GM12878 (cell line): ENCODE measurements at regions not wholly inside any gene's neighbourhood (a gene's known extent, or its start where the extent isn't known, plus 50 kb on each side); places are given as distances from the start of the nearest gene placed in this dataset.
"Not testable (repeated sequence)": the region's sequence is repeated elsewhere in the genome, so short reads cannot be mapped to it uniquely, and the experiment has no call there.

Source experiments
- ATAC-seq: fragments of 200-7000 bp; cut with Tn5 transposase; 3 replicates; pipeline ENCODE4 v1.9.1; 2020; ENCODE audit warnings: mild to moderate bottlenecking, moderate library complexity
- BruUV-seq: library from RNA; stranded (reverse); fragments of 400-500 nt; replicated peaks from 2 replicates; lab custom pipeline; 2021; lab: Mats Ljungman, UMichigan
- CTCF ChIA-PET: fragments of 300-600 bp; sonication (Branson Sonifier 250); formaldehyde crosslinking; extraction: SDS; loops from one replicate; lab custom pipeline; 2021; ENCODE audit warnings: inconsistent platforms; lab: Yijun Ruan, JAX
- POLR2A ChIA-PET: fragments of 350-600 bp; formaldehyde crosslinking; extraction: SDS; loops from one replicate; lab custom pipeline; 2021; ENCODE audit warnings: inconsistent platforms; lab: Charles Lee
- RAD21 ChIA-PET: fragments of 300-600 bp; sonication (Branson Sonifier 250); formaldehyde crosslinking; loops from one replicate; lab custom pipeline; 2023; ENCODE audit warnings: antibody characterized with exemption; ENCODE audit not compliant: unreplicated experiment; lab: Charles Lee
- SMC1A ChIA-PET: fragments of 300-600 bp; sonication (Branson Sonifier 250); formaldehyde crosslinking; loops from one replicate; lab custom pipeline; 2023; ENCODE audit not compliant: unreplicated experiment, uncharacterized antibody; lab: Charles Lee
- DNase-seq: peaks from one replicate; pipeline ENCODE4 v3.0.0-alpha.2; 2011; ENCODE audit warnings: low read depth, low spot score
- FAIRE-seq: peaks from 3 replicates; lab custom pipeline; 2011; peaks lifted over from hg19 to GRCh38; lab: Jason Lieb, UNC
- H2AFZ ChIP-seq: 2 replicates; pipeline ENCODE4 v1.6.0; 2011; ENCODE audit warnings: low read depth, low read length, control low read depth; ENCODE audit not compliant: control insufficient read depth
- H3K27ac ChIP-seq: 2 replicates; pipeline ENCODE4 v1.5.1; 2011; ENCODE audit warnings: control low read depth; ENCODE audit not compliant: control insufficient read depth, insufficient read depth
- H3K27me3 ChIP-seq, 2 experiments: replicated peaks in 1 of 2; 2 replicates each; pipeline versions ENCODE4 v1.6.0 to v1.6.1; 2011; ENCODE audit warnings: low read length in 1 of 2; ENCODE audit not compliant: control insufficient read depth in 2 of 2, insufficient read depth in 2 of 2
- H3K36me3 ChIP-seq, 2 experiments: 2 replicates each; pipeline ENCODE4 v1.5.1; 2011; ENCODE audit warnings: low read length in 1 of 2; ENCODE audit not compliant: control insufficient read depth in 2 of 2, insufficient read depth in 2 of 2
- H3K4me1 ChIP-seq: 2 replicates; pipeline ENCODE4 v1.6.1; 2011; ENCODE audit warnings: mild to moderate bottlenecking, low read length, moderate library complexity, mixed read lengths; ENCODE audit not compliant: control insufficient read depth, insufficient read depth
- H3K4me2 ChIP-seq: 2 replicates; pipeline ENCODE4 v1.6.0; 2011; ENCODE audit warnings: control low read depth; ENCODE audit not compliant: control insufficient read depth, insufficient read depth
- H3K4me3 ChIP-seq: fragments of 200-600 bp; sonication (generic); 2 replicates; pipeline ENCODE4 v1.5.1; 2016
- H3K79me2 ChIP-seq: 2 replicates; pipeline ENCODE4 v1.6.0; 2011; ENCODE audit warnings: low read length; ENCODE audit not compliant: control insufficient read depth, insufficient read depth
- H3K9ac ChIP-seq: 2 replicates; pipeline ENCODE4 v1.8.0; 2011; ENCODE audit warnings: low read length, control low read depth, mixed read lengths; ENCODE audit not compliant: control insufficient read depth, insufficient read depth
- H3K9me3 ChIP-seq: replicated peaks from 3 replicates; pipeline ENCODE4 v1.5.1; 2011; ENCODE audit warnings: mild to moderate bottlenecking, low read length; ENCODE audit not compliant: control insufficient read depth, insufficient read depth
- H4K20me1 ChIP-seq: 2 replicates; pipeline ENCODE4 v1.6.0; 2011; ENCODE audit not compliant: control insufficient read depth, insufficient read depth
- CHD4 ChIP-seq: fragments of 200-600 bp; sonication (generic); IDR thresholded peaks from 2 replicates; pipeline ENCODE4 v1.6.1; 2016; ENCODE audit warnings: mild to moderate bottlenecking
- DPF2 ChIP-seq: fragments of 450-650 bp; IDR thresholded peaks from 2 replicates; pipeline ENCODE4 v1.6.1; 2017; ENCODE audit warnings: mild to moderate bottlenecking
- MEF2B ChIP-seq: fragments of 450-650 bp; IDR thresholded peaks from 2 replicates; pipeline ENCODE4 v1.6.1; 2018; ENCODE audit warnings: mild to moderate bottlenecking, moderate library complexity; ENCODE audit not compliant: partially characterized antibody, poor library complexity, severe bottlenecking
- PAX8 ChIP-seq: fragments of 450-650 bp; IDR thresholded peaks from 2 replicates; pipeline ENCODE4 v1.6.1; 2017; ENCODE audit warnings: mild to moderate bottlenecking, moderate library complexity
- PKNOX1 ChIP-seq: fragments of 450-650 bp; IDR thresholded peaks from 2 replicates; pipeline ENCODE4 v1.6.1; 2016; ENCODE audit warnings: mild to moderate bottlenecking
- YY1 ChIP-seq: IDR thresholded peaks from 2 replicates; pipeline ENCODE4 v1.6.1; 2011; ENCODE audit warnings: low read depth, mild to moderate bottlenecking, low read length
- WGBS: methylation state at CpG from one replicate; pipeline ENCODE4 v1.1.6; 2016; ENCODE audit warnings: low lambda C conversion rate; ENCODE audit not compliant: insufficient replicate concordance, insufficient coverage; ENCODE audit errors: missing lambda C conversion rate; 5-methylcytosine and 5-hydroxymethylcytosine counted together
- in situ Hi-C: fragments of 300-500 bp; cut with MboI; formaldehyde crosslinking; loops from 9 replicates; pipeline ENCODE4 v1.14.3; 2018; ENCODE audit warnings: mixed read lengths
- intact Hi-C: fragments of 100-400 bp; cut with micrococcal nuclease; formaldehyde crosslinking; loops from one replicate; pipeline ENCODE4 v1.14.2; 2022; ENCODE audit not compliant: unreplicated experiment

GRCh38 chr1:34371179-34371578, 194.5 kb downstream of the C1orf94 start:
- H3K79me2 ChIP-seq, H3K36me3 ChIP-seq, H3K4me2 ChIP-seq, FAIRE-seq, BruUV-seq, H3K27ac ChIP-seq, H3K9ac ChIP-seq, intact Hi-C loops, POLR2A ChIA-PET, H3K4me1 ChIP-seq, DNase-seq, in situ Hi-C loops, H3K27me3 ChIP-seq, H4K20me1 ChIP-seq, H3K9me3 ChIP-seq, H2AFZ ChIP-seq, H3K4me3 ChIP-seq: not testable (repeated sequence)
- ChIA-PET SMC1A (interaction anchor here (1.2 to 2.2 kb wide), 4 partner anchors 9 to 159 kb away, joined by 4 to 6 read pairs (median 4); no protein-coding TSS in a partner anchor), RAD21 (interaction anchor here (1.2 to 1.4 kb wide), 2 partner anchors 47 to 159 kb away, joined by 3 to 4 read pairs; no protein-coding TSS in a partner anchor), CTCF (interaction anchor here (0.6 to 1.3 kb wide), 3 partner anchors 34 to 89 kb away, joined by 3 to 4 read pairs (median 3); no protein-coding TSS in a partner anchor)
- ATAC-seq: peak; percentile 46; the same call in 2 of the 3 replicates
- peak; percentile 47 for TF ChIP-seq MEF2B
- 11% methylated on average over 5 of the region's 5 CpGs for WGBS

- SMC1A ChIA-PET: interaction anchor here (0.9 to 1.9 kb wide), 5 partner anchors 8 to 39 kb away, joined by 3 to 4 read pairs (median 4); no protein-coding TSS in a partner anchor
- no peaks in the 10 kb centered on the region for H3K79me2 ChIP-seq
- no peaks in the 10 kb centered on the region for H3K9me3 ChIP-seq
- H2AFZ ChIP-seq: no peak overlapping the region
- H3K4me3 ChIP-seq: no peak overlapping the region
- CTCF ChIA-PET: interaction anchor here (0.6 kb wide), 1 partner anchor 371 kb away, joined by 4 read pairs; no protein-coding TSS in a partner anchor
- RAD21 ChIA-PET: interaction anchor here (0.9 kb wide), 1 partner anchor 14 kb away, joined by 3 read pairs; no protein-coding TSS in a partner anchor
- no peak overlapping the region for H3K27ac ChIP-seq
- no peaks in the 10 kb centered on the region for H3K36me3 ChIP-seq
- TF ChIP-seq CHD4 (no peak), YY1 (no peak), DPF2 (no peak), PKNOX1 (no peak), PAX8 (no peak)
- ATAC-seq: no peak
- in situ Hi-C loops: no loop called here
- H3K27me3 ChIP-seq: no peaks in the 10 kb centered on the region; a peak in 2 of 4 replicates
- no peaks in the 10 kb centered on the region for H4K20me1 ChIP-seq
- BruUV-seq: no TSS peak
- H3K4me1 ChIP-seq: no peaks in the 10 kb centered on the region
- DNase-seq: no peak
- no peak overlapping the region for H3K9ac ChIP-seq
- H3K4me2 ChIP-seq: no peak overlapping the region
- FAIRE-seq: no peak
- POLR2A ChIA-PET: no interaction called here
- WGBS: 0% methylated on average over 1 of the region's 1 CpG
- intact Hi-C loops: no loop called here
Measured at GRCh38 chr1:34371829-34372532, 195.3 kb downstream of the C1orf94 start.
